HG02763 (cell line): ENCODE measurements at regions not wholly inside any gene's neighbourhood (a gene's known extent, or its start where the extent isn't known, plus 50 kb on each side); places are given as distances from the start of the nearest gene placed in this dataset.

Experiments used
- ATAC-seq: cut with Tn5 transposase; IDR thresholded peaks from one replicate; pipeline ENCODE4 v1.9.1; 2021; ENCODE audit warnings: mild to moderate bottlenecking, moderate library complexity; ENCODE audit not compliant: unreplicated experiment

DNA sequence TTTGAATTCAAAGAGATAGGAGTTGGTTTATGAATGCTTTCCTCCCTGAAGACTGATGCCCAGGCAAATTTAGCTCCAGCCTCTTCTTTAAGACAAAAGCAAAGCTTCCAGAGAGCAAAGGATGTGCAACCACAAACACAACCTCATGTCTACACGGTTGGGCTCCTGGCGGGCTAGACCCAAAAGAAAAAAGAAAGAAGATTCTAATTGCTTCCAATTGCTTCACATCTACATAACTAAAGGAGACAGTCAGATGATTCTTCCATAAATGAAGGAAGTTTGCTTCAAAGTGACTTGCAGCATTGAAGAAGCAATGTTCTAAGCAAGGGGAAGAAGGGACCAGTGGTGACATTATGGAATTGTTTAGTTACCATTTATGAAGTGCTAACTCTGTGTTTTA lies 1603.0 kb upstream of the TENM3 start:
- no peak for ATAC-seq

DNA sequence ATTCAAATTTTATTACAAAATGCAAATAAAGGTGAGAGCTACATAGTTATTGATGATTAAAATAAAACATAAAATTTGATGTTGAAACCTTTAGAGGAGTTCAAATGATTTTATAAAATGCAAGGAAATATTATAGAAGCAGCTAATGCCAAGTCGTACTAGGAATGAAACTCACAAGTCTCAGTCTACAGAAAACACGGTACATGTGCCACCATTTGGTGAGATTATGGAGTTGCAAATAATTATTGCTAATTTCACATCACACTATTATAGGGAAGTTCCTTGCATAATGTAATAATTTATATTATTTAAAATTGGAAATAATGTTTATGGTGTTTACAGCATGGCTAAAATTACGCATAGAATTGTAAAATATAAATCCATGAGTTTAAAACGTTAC lies 1601.7 kb upstream of the TENM3 start:
- no peak for ATAC-seq

DNA sequence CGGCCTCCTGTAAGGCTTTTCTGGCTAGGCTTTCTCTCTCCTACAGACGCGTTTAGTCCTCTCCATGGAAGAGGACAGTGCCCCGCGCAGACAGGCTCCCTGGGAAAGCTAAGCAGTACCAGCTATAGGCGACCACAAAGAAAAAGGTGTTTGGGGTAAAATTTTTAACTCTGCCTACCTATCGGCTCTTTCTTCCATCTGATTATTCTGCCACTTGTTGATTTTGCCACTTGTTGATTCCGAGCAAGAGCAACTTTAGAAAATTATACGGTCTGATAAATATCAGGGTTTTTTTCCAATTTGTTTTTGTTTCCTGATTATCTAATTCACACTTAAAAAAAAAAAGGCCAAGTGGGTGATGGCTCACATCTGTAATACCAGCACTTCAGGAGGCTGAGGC lies 1600.5 kb upstream of the TENM3 start:
- no peak for ATAC-seq

DNA sequence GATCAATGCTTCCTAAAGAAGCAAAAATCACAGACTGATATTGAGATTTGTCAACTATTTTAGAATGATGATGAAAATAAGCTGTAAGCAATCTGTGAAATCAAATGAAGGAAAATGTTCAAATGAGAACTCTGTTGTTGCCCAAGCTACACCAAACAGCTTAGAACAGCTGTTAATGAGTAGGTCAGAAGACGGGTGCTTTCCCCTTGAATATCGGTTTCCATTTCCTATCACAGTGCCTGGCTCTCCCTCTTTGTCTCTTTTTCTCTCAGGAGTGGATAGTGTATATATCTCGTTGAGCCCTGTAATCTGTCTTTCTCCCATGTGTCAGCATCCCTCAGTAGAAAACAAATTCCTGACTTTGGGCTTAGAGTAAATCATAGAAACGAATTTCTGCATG lies 1592.9 kb upstream of the TENM3 start:
- peak; percentile 47 for ATAC-seq

DNA sequence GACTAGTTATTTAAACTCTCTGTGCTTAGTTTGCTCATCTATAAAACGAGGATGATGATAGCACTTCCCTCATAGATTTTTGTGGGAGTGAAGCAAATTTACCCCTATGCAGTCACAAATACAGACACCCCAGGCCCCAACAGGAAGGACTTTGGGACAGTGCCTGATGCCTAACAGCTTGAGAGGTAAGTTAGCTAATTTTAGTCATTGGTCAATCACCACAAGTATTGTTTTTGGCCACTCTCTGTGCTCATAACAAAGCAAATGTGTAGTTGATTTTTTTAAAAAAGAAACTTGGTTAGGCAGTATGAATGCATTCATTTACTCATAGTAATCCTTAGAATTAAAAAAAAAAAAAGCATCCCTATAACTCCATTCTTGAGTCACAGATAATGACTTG lies 1590.7 kb upstream of the TENM3 start:
- ATAC-seq, result no peak

DNA sequence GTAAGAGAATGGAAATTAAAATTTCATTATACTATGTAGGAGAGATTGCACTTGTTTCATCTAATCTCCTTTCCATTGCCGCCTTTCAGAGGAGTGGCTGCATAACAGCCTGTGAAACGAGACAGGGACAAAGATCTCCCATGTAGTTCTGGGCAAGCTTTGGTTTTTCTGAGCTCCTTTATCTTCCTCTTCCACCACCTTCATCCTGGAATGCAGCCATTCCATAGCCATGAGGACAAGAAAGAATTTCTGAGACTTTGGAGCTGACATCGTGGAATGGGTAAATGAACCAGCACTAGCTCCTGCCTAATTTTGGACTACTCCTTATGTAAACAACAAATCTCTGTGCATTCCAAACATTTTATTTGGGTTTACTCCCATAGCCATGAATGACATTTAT lies 1587.3 kb upstream of the TENM3 start:
- ATAC-seq, result no peak

DNA sequence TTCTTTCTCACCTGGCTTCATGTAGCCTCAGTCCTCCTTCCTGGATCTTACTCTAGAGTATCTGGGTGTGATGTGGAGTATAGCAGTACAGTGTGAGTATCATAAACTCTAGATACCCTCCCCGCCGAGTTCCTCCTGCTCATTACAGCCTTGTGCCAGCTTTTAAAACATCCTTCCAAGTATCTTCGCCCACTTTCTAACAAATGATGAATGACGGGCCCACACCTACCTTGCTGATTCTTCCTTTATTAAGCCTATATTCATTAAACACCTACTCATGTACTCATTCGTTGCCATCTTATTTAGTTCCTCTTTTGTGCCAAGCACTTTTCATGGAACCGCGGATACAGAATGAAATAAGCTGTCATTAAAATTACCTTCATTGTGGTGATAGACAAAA lies 1585.3 kb upstream of the TENM3 start:
- no peak for ATAC-seq

DNA sequence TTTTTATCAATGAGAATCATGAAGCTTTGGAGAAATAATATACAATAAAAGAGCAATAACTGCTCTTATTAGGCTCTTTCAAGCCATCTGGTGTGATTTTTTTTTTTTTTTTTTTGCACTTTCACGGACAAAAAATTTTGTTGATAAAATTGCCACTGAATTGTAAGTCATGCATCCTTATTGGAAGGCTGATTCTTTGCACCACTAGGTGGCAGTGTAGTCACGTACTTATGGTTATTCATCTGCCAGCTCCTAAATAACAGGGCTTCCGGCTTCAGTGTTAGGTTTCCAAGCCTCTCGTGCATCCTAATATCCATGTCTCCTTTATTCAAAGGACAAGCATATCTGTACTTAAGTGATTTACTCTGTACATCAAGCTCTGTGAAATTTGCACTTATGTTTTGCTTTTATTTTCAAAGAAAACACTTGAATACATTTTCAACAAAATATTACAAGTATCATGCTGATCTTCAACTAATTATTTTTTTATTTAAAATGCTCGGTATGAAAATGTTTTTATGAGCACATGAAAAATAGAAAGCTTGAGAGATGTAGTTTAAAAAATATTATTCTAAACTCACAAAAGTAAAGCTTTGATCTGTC lies 1578.3 kb upstream of the TENM3 start:
- ATAC-seq, result peak; percentile 76

DNA sequence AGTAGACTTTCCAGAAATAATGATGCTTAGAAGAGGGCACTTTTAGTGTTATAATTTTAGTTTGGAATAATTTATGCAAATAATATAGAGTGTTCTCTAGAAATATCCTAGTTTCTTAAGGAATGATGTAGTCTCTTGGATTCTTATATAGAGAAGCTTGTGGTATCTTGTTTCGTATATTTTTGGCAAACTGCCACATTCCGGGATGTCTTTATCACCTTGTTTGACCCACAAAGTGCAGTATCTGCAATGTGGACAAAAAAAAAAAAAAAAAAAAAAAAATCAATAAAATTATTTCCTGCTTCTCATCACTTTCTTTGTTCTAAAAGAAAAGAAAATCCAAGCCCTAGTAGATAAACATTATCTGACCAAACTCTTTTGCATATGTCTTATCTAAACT lies 1577.7 kb upstream of the TENM3 start:
- ATAC-seq, result no peak

DNA sequence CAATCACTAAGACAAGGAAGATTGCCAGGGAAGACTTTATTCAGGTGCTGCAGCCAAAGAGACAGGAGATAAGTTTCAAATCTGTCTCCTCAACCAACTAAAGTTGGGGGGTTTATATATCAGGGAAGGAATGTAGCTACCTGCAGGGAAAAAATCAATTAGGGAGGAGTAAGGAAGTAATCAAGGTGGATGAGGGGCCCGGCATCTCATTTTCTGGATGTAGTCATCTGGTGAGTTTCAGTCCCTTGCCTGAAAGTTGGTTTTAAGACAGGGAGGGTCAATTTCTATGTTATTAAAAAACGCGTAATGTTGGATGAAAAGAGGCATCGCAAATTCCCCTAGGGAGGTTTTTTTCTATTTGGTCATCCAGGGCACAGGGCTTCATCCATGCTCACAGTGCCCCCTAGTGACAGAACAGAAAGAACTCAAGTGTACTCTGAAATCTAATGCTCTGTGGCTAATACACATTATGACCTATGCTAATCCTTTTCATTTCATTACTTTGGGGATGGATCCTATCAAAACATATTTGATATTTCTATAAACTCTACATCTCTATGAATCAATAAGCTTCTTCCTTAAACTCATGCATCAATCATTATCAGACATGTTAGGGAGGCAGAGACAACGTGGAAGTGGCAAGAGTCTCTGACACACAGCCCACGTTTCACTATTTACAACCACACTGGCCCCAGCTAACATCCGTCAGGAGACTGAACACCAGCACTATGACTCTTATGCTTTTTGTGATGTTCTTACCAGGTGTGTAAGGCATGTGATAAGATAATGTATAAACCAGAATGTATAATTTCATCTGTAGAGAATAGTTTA lies 1577.0 kb upstream of the TENM3 start:
- peak; percentile 89 for ATAC-seq

DNA sequence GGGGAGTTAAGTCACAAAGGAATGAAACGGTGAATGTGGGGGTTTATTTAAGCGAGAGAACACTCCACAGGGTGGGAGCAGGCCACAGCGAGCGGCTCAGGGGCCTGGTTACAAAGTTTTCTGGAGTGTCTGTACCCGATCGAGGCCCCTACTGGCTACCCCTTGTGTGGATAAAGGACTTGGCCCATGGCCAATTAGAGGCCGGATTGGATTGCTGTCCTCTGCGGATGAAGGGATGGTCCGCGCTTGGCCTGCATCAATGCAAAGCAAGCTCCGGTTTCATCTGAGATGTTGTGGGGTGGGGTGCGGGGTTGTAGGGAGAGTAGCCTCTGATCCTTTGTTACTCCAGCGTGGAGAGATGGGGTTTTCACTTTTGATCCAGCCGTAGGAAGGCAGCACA lies 1574.5 kb upstream of the TENM3 start:
- no peak for ATAC-seq

DNA sequence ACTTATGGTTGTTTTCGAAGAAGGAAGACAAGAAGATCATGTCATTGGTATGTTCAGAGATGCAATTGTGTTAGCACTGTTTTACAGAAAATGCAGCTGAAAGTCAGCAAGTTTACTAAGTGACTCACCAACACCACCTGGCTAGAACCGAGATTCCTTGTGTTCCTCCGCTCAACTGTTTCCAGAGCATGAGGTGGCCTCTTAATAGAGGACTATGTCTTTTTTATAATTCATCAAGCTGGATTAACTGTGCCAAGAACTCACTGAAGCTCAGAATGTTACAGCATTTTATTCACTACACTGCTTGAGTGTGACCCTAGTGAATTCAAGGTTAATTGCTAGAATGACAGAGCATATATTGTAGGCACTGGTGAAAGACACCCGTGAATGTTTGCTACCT lies 1573.5 kb upstream of the TENM3 start:
- no peak for ATAC-seq

DNA sequence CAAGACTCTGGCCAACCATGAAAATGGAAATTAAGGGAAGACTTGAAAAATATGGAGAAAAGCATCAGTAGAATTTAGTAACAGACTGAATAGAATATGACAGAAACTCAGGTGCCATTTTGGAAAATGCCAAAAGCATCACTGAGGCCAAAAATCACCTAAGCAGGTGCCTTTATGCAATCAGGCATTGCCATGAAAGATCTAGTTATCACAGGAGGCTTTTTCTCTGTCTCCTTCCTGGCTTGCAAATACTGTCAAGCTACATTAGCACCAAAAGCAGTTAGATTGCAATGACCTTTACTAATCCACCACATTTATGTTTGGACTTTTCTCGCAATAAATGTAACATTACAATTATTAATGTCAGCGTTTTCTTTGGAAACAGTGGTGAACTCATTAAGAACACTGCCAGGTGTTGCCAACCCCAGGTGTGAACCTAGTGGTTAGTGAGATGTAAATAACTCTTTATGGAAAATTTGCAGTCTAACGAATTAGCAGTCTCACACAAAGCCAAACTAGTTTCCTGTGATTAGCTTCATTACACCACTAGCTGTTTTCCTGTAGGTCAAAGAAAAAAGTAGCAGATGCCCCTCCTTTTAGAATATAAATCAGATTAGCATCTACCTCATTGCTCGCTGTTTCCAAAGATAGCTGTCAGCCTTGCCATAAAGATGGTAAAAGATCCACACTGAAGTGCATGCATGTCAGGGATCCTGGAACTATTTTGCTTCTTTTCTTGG lies 1568.4 kb upstream of the TENM3 start:
- ATAC-seq, result no peak

DNA sequence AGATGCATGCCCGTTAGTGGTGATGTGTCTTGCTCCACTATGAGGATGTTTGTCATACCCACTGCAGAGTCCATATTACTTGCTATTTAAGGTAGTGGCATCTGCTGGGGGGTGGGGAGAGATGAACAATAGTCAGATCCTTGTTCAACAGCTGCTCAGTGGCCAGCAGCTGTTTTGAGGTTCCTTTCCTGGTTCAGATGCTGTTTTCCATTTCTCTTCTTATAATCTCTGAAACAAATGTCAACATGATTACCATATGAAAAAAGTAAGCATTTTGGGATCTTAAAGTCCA lies 1567.9 kb upstream of the TENM3 start:
- ATAC-seq, result no peak

DNA sequence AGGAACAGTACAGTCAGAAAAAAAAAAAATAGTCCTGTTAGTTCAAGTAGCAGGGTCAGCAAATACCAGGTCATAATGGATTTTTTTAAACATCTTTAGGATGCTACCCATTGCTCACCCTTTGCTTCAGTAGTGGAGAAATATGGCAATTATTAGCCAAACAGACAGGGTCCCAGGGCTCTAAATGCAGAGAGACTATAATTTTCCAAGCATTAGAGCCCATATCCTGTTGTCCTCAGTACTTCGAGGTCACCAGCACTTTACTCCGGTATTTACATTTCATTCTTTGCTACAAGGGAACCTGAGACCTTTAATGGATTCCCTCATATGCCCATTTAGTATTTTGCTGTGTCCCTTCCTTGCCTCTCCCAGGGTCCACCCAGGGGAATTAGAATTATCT lies 1562.9 kb upstream of the TENM3 start:
- no peak for ATAC-seq

DNA sequence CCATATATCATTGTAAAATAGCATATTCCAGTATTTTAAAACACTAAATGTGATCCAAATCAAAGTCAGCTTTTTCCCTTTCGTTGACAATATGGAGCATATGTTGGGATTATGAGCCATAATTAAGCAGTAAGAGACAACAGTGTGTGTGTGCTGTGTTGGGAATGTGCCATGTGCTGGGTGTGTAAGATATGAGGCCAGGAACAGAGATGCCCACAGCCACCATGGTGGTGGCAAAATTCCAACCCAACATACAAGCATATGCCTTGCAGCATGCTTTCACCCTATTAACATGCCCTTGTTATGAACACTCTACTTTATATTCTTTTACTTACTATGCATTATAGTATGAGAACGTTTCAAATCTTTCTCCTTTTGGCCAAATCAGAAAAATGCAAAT lies 1560.4 kb upstream of the TENM3 start:
- ATAC-seq, result no peak

DNA sequence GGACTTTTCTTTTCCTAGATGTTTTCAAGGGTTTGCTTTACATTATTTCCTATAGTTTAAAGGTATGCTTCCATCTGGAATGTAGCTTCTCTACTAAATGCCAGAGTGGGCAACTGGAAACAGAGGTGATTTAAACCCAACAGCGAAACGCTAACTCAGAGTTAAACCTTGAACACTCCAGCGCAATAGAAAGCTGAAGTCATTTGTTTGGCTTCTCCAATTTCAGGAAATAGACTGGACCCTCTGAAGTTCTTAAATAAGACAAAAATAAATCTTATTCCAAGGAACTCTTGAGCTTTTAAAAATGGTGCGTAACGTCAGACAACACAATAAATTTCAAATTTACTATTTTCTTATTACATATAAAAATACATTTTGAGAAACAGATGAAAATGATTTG lies 1560.0 kb upstream of the TENM3 start:
- no peak for ATAC-seq

DNA sequence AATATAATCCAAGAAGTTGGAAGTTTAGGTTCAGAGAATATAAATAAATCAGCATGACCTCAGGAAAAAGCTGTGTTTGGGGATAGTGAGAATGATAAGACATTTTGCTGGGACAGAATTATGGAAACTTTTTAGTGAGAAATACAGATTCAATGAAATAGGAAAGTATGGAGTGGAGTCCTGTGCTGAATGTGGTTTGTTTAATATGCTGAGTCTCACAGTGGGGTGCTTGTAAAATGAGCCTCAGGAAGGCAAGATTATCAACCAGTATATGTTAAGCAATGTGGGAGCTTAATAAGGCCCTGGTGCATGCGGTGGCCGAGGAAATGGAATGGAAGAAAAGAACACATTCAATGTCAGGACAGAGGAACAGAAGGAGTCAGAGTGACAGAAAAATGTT lies 1554.7 kb upstream of the TENM3 start:
- ATAC-seq, result no peak

DNA sequence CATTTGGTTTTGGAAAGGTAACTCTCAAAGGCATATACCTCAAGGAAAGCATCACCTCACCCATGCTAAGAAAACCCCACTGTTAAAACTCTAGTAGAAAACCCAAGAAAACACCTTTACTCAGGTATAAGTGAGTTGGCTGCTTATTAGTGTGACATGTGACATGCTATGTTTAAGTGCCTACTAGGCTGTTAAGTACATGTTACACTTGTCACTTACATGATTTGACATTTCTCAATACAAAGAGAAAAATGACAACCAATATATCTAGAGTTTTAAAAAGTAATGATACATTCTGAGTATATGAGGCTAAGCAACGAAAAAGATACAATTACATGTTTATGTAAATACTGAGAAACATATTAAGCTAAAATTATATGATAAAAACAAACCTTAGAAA lies 1548.3 kb upstream of the TENM3 start:
- ATAC-seq, result no peak

DNA sequence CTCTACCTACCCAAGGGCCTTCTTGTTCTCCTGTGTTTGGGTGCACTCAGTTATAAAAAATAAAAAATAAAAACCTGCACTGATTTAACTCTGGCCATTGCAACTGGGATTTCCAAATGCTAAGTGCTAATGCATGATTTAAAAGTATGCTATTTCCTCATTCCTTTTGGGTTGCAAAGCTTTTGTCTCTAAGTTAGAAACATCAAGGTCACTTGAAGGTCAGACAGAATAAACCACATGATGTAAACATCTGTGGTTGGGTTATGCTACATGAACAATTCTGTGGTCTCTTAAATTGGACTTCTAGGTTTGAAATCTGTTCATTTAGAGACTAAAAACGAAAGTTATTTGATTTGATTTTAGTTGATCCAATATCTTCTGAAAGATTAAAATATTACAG lies 1547.4 kb upstream of the TENM3 start:
- no peak for ATAC-seq

DNA sequence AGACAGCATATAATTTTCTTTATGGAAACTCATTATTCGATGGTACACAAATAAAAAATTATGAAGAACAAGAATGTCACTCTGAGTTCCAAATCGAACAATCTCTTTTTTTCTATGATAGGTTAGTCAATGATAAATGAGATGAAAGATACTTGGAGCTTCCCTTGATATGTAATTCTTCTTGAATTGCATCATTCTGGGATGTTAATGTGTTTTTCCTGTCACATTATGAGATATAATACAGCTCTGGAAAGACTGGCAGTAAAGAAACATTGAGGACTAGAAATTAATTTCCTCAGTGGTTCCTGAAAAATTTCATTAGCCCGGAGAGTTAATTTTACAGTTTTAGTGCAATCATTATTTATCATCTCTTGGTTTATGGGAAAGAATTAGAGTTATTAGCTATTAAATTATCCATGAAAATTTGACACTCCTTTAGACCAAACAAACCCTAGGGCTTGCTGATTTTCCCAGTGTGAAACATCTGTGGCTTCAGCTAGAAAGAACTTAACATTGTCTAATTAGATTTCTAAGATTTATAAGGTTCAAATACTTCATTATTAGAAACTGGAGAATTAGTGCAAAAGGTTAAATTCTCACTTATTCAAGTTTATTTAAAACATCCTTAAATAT lies 1546.6 kb upstream of the TENM3 start:
- ATAC-seq, result no peak
